Sigmoid colon (tissue), 4 donors: ENCODE measurements at regions not wholly inside any gene's neighbourhood (a gene's known extent, or its start where the extent isn't known, plus 50 kb on each side); places are given as distances from the start of the nearest gene placed in this dataset.

Experiments
- EP300 ChIP-seq, 4 donors: sonication (generic); formaldehyde crosslinking; IDR thresholded peaks; one replicate each; pipeline ENCODE4 v1.6.1; 2017; ENCODE audit warnings: antibody characterized with exemption in 4 of 4
- TF ChIP-seq, protein P1 (sequence below), 4 experiments: fragments of 450-650 bp in 3 of 4; fragments of 200-600 bp in 1 of 4; IDR thresholded peaks; one replicate each; pipeline ENCODE4 v1.5.1; 2016 to 2019; ENCODE audit warnings: antibody characterized with exemption in 4 of 4, mild to moderate bottlenecking in 3 of 4, moderate library complexity in 2 of 4

GRCh38 chr13:84570831-84571230 lies 688.6 kb upstream of the SLITRK1 start:
- TF ChIP-seq, protein P1, sequence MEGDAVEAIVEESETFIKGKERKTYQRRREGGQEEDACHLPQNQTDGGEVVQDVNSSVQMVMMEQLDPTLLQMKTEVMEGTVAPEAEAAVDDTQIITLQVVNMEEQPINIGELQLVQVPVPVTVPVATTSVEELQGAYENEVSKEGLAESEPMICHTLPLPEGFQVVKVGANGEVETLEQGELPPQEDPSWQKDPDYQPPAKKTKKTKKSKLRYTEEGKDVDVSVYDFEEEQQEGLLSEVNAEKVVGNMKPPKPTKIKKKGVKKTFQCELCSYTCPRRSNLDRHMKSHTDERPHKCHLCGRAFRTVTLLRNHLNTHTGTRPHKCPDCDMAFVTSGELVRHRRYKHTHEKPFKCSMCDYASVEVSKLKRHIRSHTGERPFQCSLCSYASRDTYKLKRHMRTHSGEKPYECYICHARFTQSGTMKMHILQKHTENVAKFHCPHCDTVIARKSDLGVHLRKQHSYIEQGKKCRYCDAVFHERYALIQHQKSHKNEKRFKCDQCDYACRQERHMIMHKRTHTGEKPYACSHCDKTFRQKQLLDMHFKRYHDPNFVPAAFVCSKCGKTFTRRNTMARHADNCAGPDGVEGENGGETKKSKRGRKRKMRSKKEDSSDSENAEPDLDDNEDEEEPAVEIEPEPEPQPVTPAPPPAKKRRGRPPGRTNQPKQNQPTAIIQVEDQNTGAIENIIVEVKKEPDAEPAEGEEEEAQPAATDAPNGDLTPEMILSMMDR (IDR thresholded peaks at IDR 0.05) = no peak
- no peak for TF ChIP-seq EP300 (IDR thresholded peaks at IDR 0.05)
